Fibroblast of upper back skin (primary cell): ENCODE measurements at regions not wholly inside any gene's neighbourhood (a gene's known extent, or its start where the extent isn't known, plus 50 kb on each side); places are given as distances from the start of the nearest gene placed in this dataset.
"Not testable (repeated sequence)": the region's sequence is repeated elsewhere in the genome, so short reads cannot be mapped to it uniquely, and the experiment has no call there.

ENCODE experiments used
- DNase-seq: peaks from one replicate; pipeline ENCODE4 v3.0.0-alpha.2; 2013

GRCh38 chr3:36656873-36657272 lies 107.5 kb downstream of the DCLK3 start:
- DNase-seq, result no peak

- DNase-seq, result peak; percentile 58
These were observed 111.3 kb downstream of the DCLK3 start for GRCh38 chr3:36653095-36653494.

- DNase-seq, result no peak
These were observed 112.2 kb downstream of the DCLK3 start for GRCh38 chr3:36652104-36652503.

GRCh38 chr3:36650271-36650671 lies 114.1 kb downstream of the DCLK3 start:
- peak; percentile 68 for DNase-seq

- DNase-seq, result peak; percentile 51
These were observed 115.2 kb downstream of the DCLK3 start for GRCh38 chr3:36649125-36649524.

- DNase-seq, result peak; percentile 99
These were observed 115.9 kb downstream of the DCLK3 start for GRCh38 chr3:36648241-36649034.

GRCh38 chr3:36647423-36647853 lies 116.9 kb downstream of the DCLK3 start:
- DNase-seq, result peak; percentile 78

- no peak for DNase-seq
These were observed 121.2 kb downstream of the DCLK3 start for GRCh38 chr3:36643192-36643591.

GRCh38 chr3:36635731-36636130 lies 128.6 kb downstream of the DCLK3 start:
- no peak for DNase-seq

GRCh38 chr3:36633897-36634296 lies 130.5 kb downstream of the DCLK3 start:
- not testable (repeated sequence) for DNase-seq

GRCh38 chr3:36633060-36633459 lies 131.3 kb downstream of the DCLK3 start:
- DNase-seq, result no peak

- no peak for DNase-seq
These were observed 132.8 kb downstream of the DCLK3 start for GRCh38 chr3:36631549-36631948.

GRCh38 chr3:36615861-36616260 lies 148.5 kb downstream of the DCLK3 start:
- DNase-seq, result no peak

GRCh38 chr3:36606871-36607765 lies 157.2 kb downstream of the DCLK3 start:
- peak; percentile 29 for DNase-seq

- DNase-seq, result no peak
These were observed 160.9 kb downstream of the DCLK3 start for GRCh38 chr3:36603423-36603822.

GRCh38 chr3:36600404-36600803 lies 163.9 kb downstream of the DCLK3 start:
- no peak for DNase-seq
